Activated T-cell treated with anti-CD3 and anti-CD28 coated beads, Interleukin-2, amount 50 U/mL, for 48 hours (primary cell): ENCODE measurements at regions not wholly inside any gene's neighbourhood (a gene's known extent, or its start where the extent isn't known, plus 50 kb on each side); places are given as distances from the start of the nearest gene placed in this dataset.
"Not testable (repeated sequence)": the region's sequence is repeated elsewhere in the genome, so short reads cannot be mapped to it uniquely, and the experiment has no call there.

Source experiments
- DNase-seq, 2 experiments: peaks; one replicate each; pipeline ENCODE4 v3.0.0-alpha.2; 2020

GRCh38 chr12:75635606-75636444, 124.4 kb upstream of the KRR1 start:
- DNase-seq, result peak in 1 of 2 experiments; percentile 41

GRCh38 chr12:75634244-75635222, 123.1 kb upstream of the KRR1 start:
- DNase-seq, result no peak

- DNase-seq, result no peak
Observed at GRCh38 chr12:75633789-75634188, 122.4 kb upstream of the KRR1 start.

GRCh38 chr12:75632442-75632841, 121.0 kb upstream of the KRR1 start:
- no peak for DNase-seq

- DNase-seq, result no peak
Observed at GRCh38 chr12:75631831-75632230, 120.4 kb upstream of the KRR1 start.

- no peak for DNase-seq
Observed at GRCh38 chr12:75630091-75630490, 118.7 kb upstream of the KRR1 start.

- DNase-seq, result no peak
Observed at GRCh38 chr12:75628916-75629315, 117.5 kb upstream of the KRR1 start.

- no peak for DNase-seq
Observed at GRCh38 chr12:75628511-75628910, 117.1 kb upstream of the KRR1 start.

GRCh38 chr12:75623631-75624154, 112.3 kb upstream of the KRR1 start:
- no peak for DNase-seq

- no peak for DNase-seq
Observed at GRCh38 chr12:75622492-75622891, 111.1 kb upstream of the KRR1 start.

GRCh38 chr12:75614396-75614795, 103.0 kb upstream of the KRR1 start:
- not testable (repeated sequence) for DNase-seq

GRCh38 chr12:75613981-75614380, 102.6 kb upstream of the KRR1 start:
- no peak for DNase-seq

GRCh38 chr12:75611041-75611440, 99.6 kb upstream of the KRR1 start:
- no peak for DNase-seq

GRCh38 chr12:75606956-75607355, 95.5 kb upstream of the KRR1 start:
- no peak for DNase-seq

GRCh38 chr12:75606151-75606550, 94.7 kb upstream of the KRR1 start:
- no peak for DNase-seq

- DNase-seq, result no peak
Observed at GRCh38 chr12:75603475-75603874, 92.1 kb upstream of the KRR1 start.

GRCh38 chr12:75602106-75602505, 90.7 kb upstream of the KRR1 start:
- no peak for DNase-seq

- no peak for DNase-seq
Observed at GRCh38 chr12:75600146-75600545, 88.7 kb upstream of the KRR1 start.

GRCh38 chr12:75599061-75599460, 87.7 kb upstream of the KRR1 start:
- no peak for DNase-seq

- DNase-seq, result no peak
Observed at GRCh38 chr12:75596406-75596805, 85.0 kb upstream of the KRR1 start.

GRCh38 chr12:75592638-75593335, 81.4 kb upstream of the KRR1 start:
- no peak for DNase-seq

GRCh38 chr12:75592086-75592485, 80.7 kb upstream of the KRR1 start:
- DNase-seq, result no peak

GRCh38 chr12:75591628-75592027, 80.2 kb upstream of the KRR1 start:
- no peak for DNase-seq
